CD14-positive monocyte (primary cell): ENCODE measurements at regions not wholly inside any gene's neighbourhood (a gene's known extent, or its start where the extent isn't known, plus 50 kb on each side); places are given as distances from the start of the nearest gene placed in this dataset.
A peak's percentile ranks its signal among the peaks of the same experiment; 100 is the strongest.

Source experiments
- DNase-seq, 3 donors: peaks; one replicate each; pipeline ENCODE4 v3.0.0-alpha.2; 2011 to 2022
- H2AFZ ChIP-seq: 2 replicates; pipeline ENCODE4 v1.6.0; 2012; ENCODE audit warnings: mild to moderate bottlenecking, low read depth, low read length, inconsistent platforms; ENCODE audit not compliant: insufficient read depth, poor library complexity, severe bottlenecking
- H3K27ac ChIP-seq, 2 donors: 1 replicate in 1 of 2; 2 replicates in 1 of 2; pipeline ENCODE4 v1.5.1; 2012 to 2013; ENCODE audit warnings: low read length in 2 of 2, control low read depth in 1 of 2, inconsistent platforms in 1 of 2, low read depth in 1 of 2, mild to moderate bottlenecking in 1 of 2
- H3K27me3 ChIP-seq, 2 donors: one replicate each; pipeline versions ENCODE4 v1.6.0 to v1.6.1; 2011 to 2013; ENCODE audit warnings: low read length in 2 of 2; ENCODE audit not compliant: control insufficient read depth in 2 of 2, insufficient read depth in 2 of 2
- H3K36me3 ChIP-seq, 2 donors: replicated peaks in 1 of 2; 1 replicate in 1 of 2; 2 replicates in 1 of 2; pipeline versions ENCODE4 v1.5.1 to v1.6.1; 2012 to 2013; ENCODE audit warnings: low read length in 2 of 2, control low read depth in 1 of 2, inconsistent platforms in 1 of 2, mild to moderate bottlenecking in 1 of 2; ENCODE audit not compliant: insufficient read depth in 2 of 2, control insufficient read depth in 1 of 2
- H3K4me1 ChIP-seq, 2 donors: 1 replicate in 1 of 2; 2 replicates in 1 of 2; pipeline versions ENCODE4 v1.5.1 to v1.6.1; 2012 to 2013; ENCODE audit warnings: low read length in 2 of 2, control low read depth in 1 of 2, inconsistent platforms in 1 of 2, mild to moderate bottlenecking in 1 of 2, moderate library complexity in 1 of 2; ENCODE audit not compliant: insufficient read depth in 2 of 2, control insufficient read depth in 1 of 2
- H3K4me2 ChIP-seq: replicated peaks from 2 replicates; pipeline ENCODE3; 2012; ENCODE audit warnings: low read length, moderate library complexity, mild to moderate bottlenecking; ENCODE audit not compliant: poor library complexity, severe bottlenecking; ENCODE audit errors: extremely low read depth
- H3K4me3 ChIP-seq, 3 experiments: fragments of 200-600 bp in 1 of 3; sonication (generic) in 1 of 3; replicated peaks in 1 of 3; 1 replicate in 2 of 3; 2 replicates in 1 of 3; pipeline ENCODE4 v1.5.1; 2011 to 2013; ENCODE audit warnings: low read length in 3 of 3, mild to moderate bottlenecking in 3 of 3, control low read depth in 2 of 3, low read depth in 2 of 3, inconsistent platforms in 1 of 3, moderate library complexity in 1 of 3
- H3K79me2 ChIP-seq: 2 replicates; pipeline ENCODE4 v1.6.0; 2012; ENCODE audit warnings: mild to moderate bottlenecking, control low read depth, inconsistent platforms, low read length, moderate library complexity; ENCODE audit not compliant: insufficient read depth
- H3K9ac ChIP-seq: 2 replicates; pipeline ENCODE4 v1.6.0; 2017; ENCODE audit warnings: low read length, mild to moderate bottlenecking; ENCODE audit not compliant: insufficient read depth, poor library complexity, severe bottlenecking
- H3K9me3 ChIP-seq, 2 donors: replicated peaks in 1 of 2; 1 replicate in 1 of 2; 2 replicates in 1 of 2; pipeline versions ENCODE4 v1.5.1 to v1.6.1; 2012 to 2013; ENCODE audit warnings: low read length in 2 of 2, control low read depth in 1 of 2; ENCODE audit not compliant: control insufficient read depth in 1 of 2, insufficient read depth in 1 of 2
- H4K20me1 ChIP-seq: 2 replicates; pipeline ENCODE4 v1.6.0; 2012; ENCODE audit warnings: mild to moderate bottlenecking, low read length, control low read depth, moderate library complexity; ENCODE audit not compliant: insufficient read depth
- H3K27ac Mint-ChIP-seq, 7 donors: one replicate each; pipeline ENCODE4 v1.8.0; 2020; ENCODE audit warnings: mild to moderate bottlenecking in 7 of 7, mixed read lengths in 7 of 7, moderate library complexity in 6 of 7, inconsistent platforms in 2 of 7
- H3K27me3 Mint-ChIP-seq, 3 donors: one replicate each; pipeline ENCODE4 v1.8.0; 2021 to 2022; ENCODE audit warnings: low read depth in 3 of 3, mild to moderate bottlenecking in 3 of 3, mixed read lengths in 3 of 3, moderate library complexity in 3 of 3, inconsistent platforms in 1 of 3
- H3K36me3 Mint-ChIP-seq, 2 donors: one replicate each; pipeline ENCODE4 v1.8.0; 2020; ENCODE audit warnings: mixed read lengths in 2 of 2, inconsistent platforms in 1 of 2, mild to moderate bottlenecking in 1 of 2
- H3K4me1 Mint-ChIP-seq: one replicate; pipeline ENCODE4 v1.8.0; 2020; ENCODE audit warnings: mild to moderate bottlenecking, mixed read lengths
- H3K4me3 Mint-ChIP-seq, 2 donors: one replicate each; pipeline ENCODE4 v1.8.0; 2020; ENCODE audit warnings: mild to moderate bottlenecking in 2 of 2, mixed read lengths in 2 of 2, moderate library complexity in 1 of 2
- H3K9me3 Mint-ChIP-seq, 7 donors: one replicate each; pipeline ENCODE4 v1.8.0; 2020 to 2022; ENCODE audit warnings: mixed read lengths in 7 of 7, mild to moderate bottlenecking in 6 of 7, moderate library complexity in 6 of 7, inconsistent platforms in 2 of 7
- CTCF ChIP-seq: fragments of 200-600 bp; IDR thresholded peaks from one replicate; pipeline ENCODE4 v1.8.0; 2022; ENCODE audit warnings: antibody characterized with exemption, mild to moderate bottlenecking
- WGBS: methylation state at CpG from one replicate; pipeline ENCODE4 v1.1.5; 2013; ENCODE audit warnings: missing lambda C conversion rate; ENCODE audit not compliant: insufficient coverage; 5-methylcytosine and 5-hydroxymethylcytosine counted together
- intact Hi-C, 2 donors: fragments of 100-400 bp; cut with micrococcal nuclease; formaldehyde crosslinking; loops; one replicate each; pipeline versions ENCODE4 v1.15.0 to v1.15.1; 2023

GRCh38 chr14:98163873-98164272 lies 1108.1 kb downstream of the BCL11B start:
- H3K79me2 ChIP-seq = no peaks in the 10 kb centered on the region
- H2AFZ ChIP-seq = no peak overlapping the region
- H4K20me1 ChIP-seq = no peaks in the 10 kb centered on the region
- intact Hi-C loops = no loop called here
- H3K36me3 ChIP-seq = no peaks in the 10 kb centered on the region
- H3K27me3 Mint-ChIP-seq = peaks cover 1 to 3% (median 3%) of the 10 kb centered on the region in 3 donors
- no peaks in the 10 kb centered on the region for H3K27me3 ChIP-seq
- WGBS = 100% methylated on average over 2 of the region's 3 CpGs
- H3K4me1 Mint-ChIP-seq = no peaks in the 10 kb centered on the region
- no peak for DNase-seq
- H3K4me2 ChIP-seq = no peak overlapping the region
- peaks cover 2 to 16% (median 5%) of the 10 kb centered on the region in 7 donors for H3K9me3 Mint-ChIP-seq
- H3K27ac Mint-ChIP-seq = no peak overlapping the region
- H3K27ac ChIP-seq = no peak overlapping the region
- no peak overlapping the region for H3K9ac ChIP-seq
- no peak overlapping the region for H3K4me3 ChIP-seq
- H3K9me3 ChIP-seq = peaks cover 7 to 14% of the 10 kb centered on the region in 2 donors
- no peaks in the 10 kb centered on the region for H3K4me1 ChIP-seq
- no peaks in the 10 kb centered on the region for H3K36me3 Mint-ChIP-seq
- H3K4me3 Mint-ChIP-seq = no peak overlapping the region
- no peak for TF ChIP-seq CTCF

- H3K36me3 ChIP-seq = no peaks in the 10 kb centered on the region
- Mint-ChIP-seq H3K36me3 (no peaks in the 10 kb centered on the region), H3K4me1 (no peaks in the 10 kb centered on the region), H3K27ac (peak overlapping the region in 1 of 7 donors; percentile 20), H3K9me3 (peaks cover 2 to 16% (median 5%) of the 10 kb centered on the region in 7 donors), H3K4me3 (no peak overlapping the region), H3K27me3 (peaks cover 1 to 3% (median 3%) of the 10 kb centered on the region in 3 donors)
- H3K27ac ChIP-seq = no peak overlapping the region
- no peaks in the 10 kb centered on the region for H3K4me1 ChIP-seq
- no peak overlapping the region for H3K4me3 ChIP-seq
- no peak overlapping the region for H3K9ac ChIP-seq
- intact Hi-C loops = no loop called here
- 100% methylated on average over 2 of the region's 9 CpGs for WGBS
- no peak overlapping the region for H2AFZ ChIP-seq
- no peak for DNase-seq
- no peaks in the 10 kb centered on the region for H3K79me2 ChIP-seq
- H4K20me1 ChIP-seq = no peaks in the 10 kb centered on the region
- H3K27me3 ChIP-seq = no peaks in the 10 kb centered on the region
- no peak overlapping the region for H3K4me2 ChIP-seq
- H3K9me3 ChIP-seq = peaks cover 7 to 14% of the 10 kb centered on the region in 2 donors
- TF ChIP-seq CTCF = no peak
These were observed 1106.0 kb downstream of the BCL11B start for GRCh38 chr14:98165976-98166375.
